Inflammatory macrophage treated with lipopolysaccharide for 1 hour (primary cell): ENCODE measurements at regions not wholly inside any gene's neighbourhood (a gene's known extent, or its start where the extent isn't known, plus 50 kb on each side); places are given as distances from the start of the nearest gene placed in this dataset.

Source experiments
- DNase-seq, 2 donors: peaks; one replicate each; pipeline ENCODE4 v3.0.0-alpha.2; 2020 to 2022

GRCh38 chr4:175378372-175378771, 433.7 kb downstream of the GPM6A start:
- no peak for DNase-seq

GRCh38 chr4:175380841-175381240, 431.2 kb downstream of the GPM6A start:
- no peak for DNase-seq

DNA sequence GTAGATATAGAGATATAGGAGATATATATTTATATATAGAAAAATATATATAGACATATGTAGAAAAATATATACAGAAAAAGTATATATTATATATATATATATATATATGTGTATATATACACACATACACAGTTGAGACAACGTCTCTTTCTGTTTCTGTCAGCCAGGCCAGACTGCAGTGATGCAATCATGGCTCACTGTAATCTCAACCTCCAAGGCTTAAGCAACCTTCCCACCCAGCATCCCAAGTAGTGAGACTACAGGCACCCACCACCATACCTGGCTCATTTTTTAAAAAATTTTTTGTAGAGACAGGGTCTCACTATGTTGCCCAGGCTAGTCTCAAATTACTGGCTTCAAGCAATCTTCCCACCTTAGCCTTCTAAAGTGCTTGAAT, 426.3 kb downstream of the GPM6A start:
- no peak for DNase-seq

DNA sequence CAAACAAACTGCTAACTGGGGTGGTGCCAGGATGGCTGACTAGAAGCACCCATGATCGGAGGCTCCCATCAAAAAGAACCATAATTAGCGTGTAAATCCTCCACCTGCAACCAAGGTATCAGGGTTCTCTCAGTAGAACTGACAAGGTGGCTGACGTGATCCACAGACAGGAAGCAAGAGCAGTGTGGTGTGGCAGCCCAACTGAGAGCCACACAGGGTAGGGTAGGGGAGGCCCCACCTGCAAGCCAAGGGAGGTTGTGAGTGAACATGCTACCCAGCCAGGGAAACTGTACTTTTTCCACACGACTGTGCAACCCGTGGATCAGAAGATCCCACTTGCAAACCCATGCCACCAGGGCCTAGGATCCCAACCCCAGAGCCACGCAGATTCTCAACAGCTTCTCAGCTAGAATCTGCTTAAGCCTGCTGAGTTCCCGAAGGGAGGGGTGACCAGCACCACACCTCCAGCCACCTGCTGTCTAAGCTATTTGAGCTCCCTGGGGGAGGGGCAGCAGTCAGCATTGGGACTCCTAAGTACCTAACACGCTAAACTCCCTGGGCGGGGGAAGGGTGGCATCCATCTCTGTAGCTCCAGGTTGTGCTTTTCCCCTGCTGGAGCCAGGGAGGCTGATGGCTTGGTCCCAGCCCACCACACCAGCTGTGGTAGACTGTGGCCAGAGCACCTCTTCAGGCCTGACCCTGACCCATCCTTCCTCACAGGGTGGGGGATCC, 425.1 kb downstream of the GPM6A start:
- no peak for DNase-seq

- DNase-seq = no peak
Observed at GRCh38 chr4:175394208-175394607, 417.9 kb downstream of the GPM6A start.

DNA sequence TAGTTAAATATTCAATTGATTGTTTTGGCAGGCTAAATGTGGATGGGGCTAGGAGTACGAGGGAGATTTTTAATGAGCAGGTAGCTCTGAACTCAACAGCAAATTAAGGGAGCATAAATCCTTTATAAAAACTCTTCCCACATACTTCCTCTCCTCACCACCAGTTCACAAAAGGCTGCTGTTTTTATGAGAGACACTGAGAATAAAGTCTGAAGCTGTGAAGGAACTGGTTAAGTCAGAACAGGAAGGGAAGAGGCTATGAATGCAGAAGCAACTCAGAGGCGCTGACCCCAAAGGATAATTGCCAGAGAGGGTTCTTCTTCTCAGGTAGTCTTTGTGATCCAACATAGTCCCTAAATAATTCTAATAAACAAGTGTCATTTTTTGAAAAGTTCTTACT, 406.1 kb downstream of the GPM6A start:
- no peak for DNase-seq

DNA sequence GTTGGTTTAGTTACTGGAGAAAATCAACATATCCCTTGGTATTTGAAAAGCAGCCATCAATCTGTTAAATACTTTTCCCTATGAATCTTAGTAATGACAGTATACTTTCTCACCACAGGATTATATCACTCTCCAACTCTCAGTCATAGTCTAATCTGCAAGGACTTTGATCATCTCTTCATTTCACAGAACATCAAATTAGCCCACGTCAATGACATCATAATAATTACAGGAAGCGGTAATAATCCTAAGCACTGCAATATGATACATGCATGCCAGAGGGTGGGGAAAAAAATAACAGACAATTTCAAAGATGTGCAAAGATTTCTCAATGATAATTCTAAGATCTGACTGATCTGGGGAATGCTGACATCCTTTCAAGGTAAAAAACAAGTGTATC, 404.1 kb downstream of the GPM6A start:
- no peak for DNase-seq

DNA sequence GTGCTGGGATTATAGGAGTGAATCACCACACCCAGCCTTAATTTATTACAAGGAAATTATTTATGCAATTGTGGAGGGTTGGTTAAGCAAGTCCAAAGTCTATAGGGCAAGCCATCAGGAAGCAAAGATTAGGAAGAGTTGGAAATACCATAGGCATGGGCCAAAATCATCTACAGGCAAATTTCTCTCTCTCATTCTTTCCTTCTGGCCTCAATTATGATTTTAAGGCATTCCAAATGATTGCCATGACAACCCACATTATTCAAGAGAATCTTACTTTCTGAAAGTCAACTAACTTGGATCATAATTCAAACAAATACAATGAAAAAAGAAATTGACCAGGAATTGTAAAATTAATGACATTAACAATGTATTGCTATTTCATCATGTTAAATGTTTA, 400.8 kb downstream of the GPM6A start:
- no peak for DNase-seq

DNA sequence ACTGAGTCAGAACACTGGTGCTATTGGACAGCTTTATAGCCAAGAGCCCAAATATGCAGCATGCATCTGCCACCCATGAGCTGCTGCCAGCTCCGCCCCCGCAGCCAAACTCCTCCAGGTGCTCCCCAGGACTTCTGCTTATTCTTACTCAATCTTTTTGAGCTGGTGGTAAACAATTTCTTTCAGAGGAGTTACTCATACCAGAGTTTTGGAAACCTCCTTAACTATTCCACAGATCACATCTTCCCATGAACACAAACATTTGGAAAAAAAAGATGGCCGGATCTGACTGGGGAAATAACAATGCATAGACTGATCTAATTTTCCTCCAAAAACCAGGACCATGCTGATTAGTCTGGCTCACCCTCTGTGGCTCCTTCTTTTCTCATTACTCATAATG, 399.9 kb downstream of the GPM6A start:
- no peak for DNase-seq

GRCh38 chr4:175412746-175413145, 399.3 kb downstream of the GPM6A start:
- DNase-seq = no peak

DNA sequence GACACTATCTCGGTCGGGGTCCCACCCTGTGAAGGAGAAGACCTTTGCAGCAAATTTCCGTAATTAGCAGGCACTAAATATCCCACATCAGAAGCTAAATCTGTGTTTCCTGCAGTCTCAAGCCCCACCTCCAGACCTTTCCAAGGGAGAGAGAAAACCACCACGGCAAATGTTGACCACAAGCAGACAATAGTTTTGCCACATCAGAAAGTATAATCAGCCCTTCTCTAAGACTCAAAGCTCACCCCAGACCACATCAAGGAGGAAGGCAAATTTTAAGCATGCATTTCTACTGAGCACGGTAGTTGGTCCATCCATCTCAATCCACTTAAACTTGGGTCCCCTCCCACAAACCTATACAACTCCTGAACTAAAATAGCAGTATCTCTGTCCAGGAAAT, 398.5 kb downstream of the GPM6A start:
- DNase-seq = no peak

GRCh38 chr4:175414602-175415001, 397.5 kb downstream of the GPM6A start:
- DNase-seq = no peak

GRCh38 chr4:175418516-175418915, 393.5 kb downstream of the GPM6A start:
- DNase-seq = no peak

- DNase-seq = no peak
Observed at GRCh38 chr4:175419236-175419718, 392.8 kb downstream of the GPM6A start.

GRCh38 chr4:175421506-175421905, 390.6 kb downstream of the GPM6A start:
- no peak for DNase-seq

- no peak for DNase-seq
Observed at GRCh38 chr4:175422331-175422730, 389.7 kb downstream of the GPM6A start.

- no peak for DNase-seq
Observed at GRCh38 chr4:175424111-175424510, 388.0 kb downstream of the GPM6A start.

DNA sequence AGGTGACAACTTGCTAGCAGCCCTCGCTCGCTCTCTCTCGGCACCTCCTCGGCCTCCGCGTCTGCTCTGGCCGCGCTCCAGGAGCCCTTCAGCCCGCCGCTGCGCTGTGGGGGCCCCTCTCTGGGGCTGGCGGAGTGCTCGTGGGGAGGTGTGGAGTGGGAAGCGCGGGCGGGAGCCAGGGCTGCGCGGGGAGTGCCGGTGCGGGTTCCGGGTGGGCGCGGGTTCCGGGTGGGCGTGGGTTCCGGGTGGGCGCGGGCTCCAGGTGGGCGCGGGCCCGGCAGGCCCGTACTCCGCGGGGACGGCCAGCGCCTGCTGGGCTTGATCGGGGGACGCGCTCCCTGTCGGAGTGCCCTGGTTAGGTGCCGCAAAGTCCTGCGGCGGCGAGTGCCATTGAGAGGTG, 384.3 kb downstream of the GPM6A start:
- no peak for DNase-seq

DNA sequence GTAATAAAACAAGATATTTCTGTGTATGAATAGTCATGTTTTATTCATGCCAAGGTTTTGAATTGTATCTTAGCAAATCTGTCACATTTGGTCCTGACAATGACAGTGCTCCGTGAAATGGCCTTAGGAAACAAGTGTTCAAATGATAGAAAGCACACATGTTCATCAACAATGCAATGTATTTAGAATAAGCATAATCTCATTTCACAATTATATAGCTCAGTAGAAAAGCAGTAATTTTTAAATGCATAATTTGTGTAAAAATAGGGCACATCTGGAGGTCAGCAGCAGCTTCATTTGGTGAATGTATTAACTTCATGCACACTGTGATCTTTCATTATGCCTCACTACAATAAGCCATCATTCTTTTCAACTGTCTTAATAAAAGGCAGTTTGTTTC, 380.4 kb downstream of the GPM6A start:
- no peak for DNase-seq

- DNase-seq = peak in 1 of 2 donors; percentile 2
Observed at GRCh38 chr4:175435381-175435783, 376.7 kb downstream of the GPM6A start.

GRCh38 chr4:175436196-175436595, 375.9 kb downstream of the GPM6A start:
- no peak for DNase-seq

DNA sequence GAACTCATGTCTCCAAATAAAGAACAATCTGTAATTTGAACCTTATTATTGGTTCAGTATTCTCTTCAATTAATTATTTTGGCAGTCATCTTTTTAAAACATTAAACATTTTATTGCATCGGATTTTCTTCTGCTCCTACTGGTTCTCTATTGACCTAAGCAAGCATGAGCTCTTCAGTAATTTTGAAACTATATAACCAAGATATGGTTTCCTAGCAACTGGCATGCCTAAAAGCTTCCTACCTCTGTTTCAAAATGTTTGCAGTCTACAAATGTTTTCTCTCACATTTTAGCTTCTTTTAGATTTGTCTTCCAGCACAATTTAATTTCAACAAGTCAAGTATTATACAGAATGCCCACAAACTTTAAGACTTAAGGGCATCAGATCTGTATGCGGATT, 371.3 kb downstream of the GPM6A start:
- DNase-seq = no peak

DNA sequence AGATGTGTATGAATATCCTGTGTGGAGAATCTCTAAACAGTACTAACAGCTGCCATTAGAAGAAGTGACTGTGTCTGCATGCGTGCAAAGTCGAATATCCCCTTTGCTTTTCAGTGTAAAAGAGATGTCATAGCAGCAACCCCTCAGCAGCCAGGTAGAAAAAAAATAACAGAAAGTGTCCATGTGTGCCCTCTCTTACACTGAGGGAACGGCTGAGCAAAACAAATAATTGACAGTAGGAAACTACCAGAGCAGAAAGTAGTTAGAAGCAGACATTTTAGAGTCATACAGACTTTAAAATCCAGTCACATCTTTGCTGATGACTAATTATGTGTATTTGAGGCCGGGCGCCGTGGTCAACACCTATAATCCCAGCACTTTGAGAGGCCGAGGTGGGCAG, 370.8 kb downstream of the GPM6A start:
- DNase-seq = no peak

- no peak for DNase-seq
Observed at GRCh38 chr4:175443547-175443946, 368.5 kb downstream of the GPM6A start.

GRCh38 chr4:175444512-175444911, 367.6 kb downstream of the GPM6A start:
- no peak for DNase-seq
